Adrenal gland (tissue), 9 donors: ENCODE measurements at regions not wholly inside any gene's neighbourhood (a gene's known extent, or its start where the extent isn't known, plus 50 kb on each side); places are given as distances from the start of the nearest gene placed in this dataset.
"Not testable (repeated sequence)": the region's sequence is repeated elsewhere in the genome, so short reads cannot be mapped to it uniquely, and the experiment has no call there.

Source experiments
- DNase-seq, 7 donors: peaks; one replicate each; pipeline ENCODE4 v3.0.0-alpha.2; 2019 to 2020
- H3K27ac ChIP-seq, 5 donors: fragments of 200-600 bp; sonication (generic) in 4 of 5; 1 replicate in 3 of 5; 2 replicates in 2 of 5; pipeline versions ENCODE4 v1.5.1 to v1.8.0; 2016 to 2020; ENCODE audit warnings: mild to moderate bottlenecking in 1 of 5
- H3K27me3 ChIP-seq: fragments of 200-600 bp; 2 replicates; pipeline ENCODE4 v1.8.0; 2021
- H3K36me3 ChIP-seq, 2 donors: fragments of 200-600 bp; replicated peaks in 1 of 2; 1 replicate in 1 of 2; 2 replicates in 1 of 2; pipeline versions ENCODE4 v1.5.1 to v1.8.0; 2018 to 2022
- H3K4me1 ChIP-seq, 2 donors: fragments of 200-600 bp; replicated peaks in 1 of 2; 1 replicate in 1 of 2; 2 replicates in 1 of 2; pipeline versions ENCODE4 v1.5.1 to v1.8.0; 2018 to 2021
- H3K4me3 ChIP-seq, 4 donors: fragments of 200-600 bp; sonication (generic) in 3 of 4; one replicate each; pipeline ENCODE4 v1.5.1; 2016 to 2018
- H3K9me3 ChIP-seq, 3 donors: fragments of 200-600 bp; sonication (generic) in 1 of 3; replicated peaks in 1 of 3; 1 replicate in 2 of 3; 2 replicates in 1 of 3; pipeline versions ENCODE4 v1.5.1 to v1.8.0; 2016 to 2021
- POLR2A ChIP-seq, 2 donors: fragments of 450-650 bp; IDR thresholded peaks; one replicate each; pipeline ENCODE4 v1.6.1; 2017; ENCODE audit warnings: antibody characterized with exemption in 2 of 2, mild to moderate bottlenecking in 2 of 2, moderate library complexity in 1 of 2
- WGBS, 4 donors: extraction: QIAGEN DNeasy Blood & Tissue Kit in 2 of 4; methylation state at CpG; one replicate each; pipeline versions ENCODE4 v1.1.5 to v1.1.7; 2013 to 2017; 5-methylcytosine and 5-hydroxymethylcytosine counted together
- intact Hi-C, 2 donors: fragments of 100-400 bp; cut with DNase I; formaldehyde crosslinking; loops; one replicate each; pipeline versions ENCODE4 v1.14.1 to v1.15.0; 2022 to 2023
- TF ChIP-seq, protein P1 (sequence below), 6 experiments: fragments of 450-650 bp in 4 of 6; fragments of 200-600 bp in 2 of 6; sonication (generic) in 1 of 6; IDR thresholded peaks; 1 replicate in 5 of 6; 2 replicates in 1 of 6; pipeline versions ENCODE4 v1.5.1 to v1.8.0; 2016 to 2021; ENCODE audit warnings: antibody characterized with exemption in 6 of 6, mild to moderate bottlenecking in 2 of 6, moderate library complexity in 1 of 6
- donor health status: healthy with polysubstance abuse.
- donor health status: Bipolar disorder and iron deficiency.
- donor health status: DM: yes; HTN: yes; CAD: no.
- donor health status: DM: no; HTN: no; CAD: no.
- donor health status: DM: no; HTN: no; CAD: no.

DNA sequence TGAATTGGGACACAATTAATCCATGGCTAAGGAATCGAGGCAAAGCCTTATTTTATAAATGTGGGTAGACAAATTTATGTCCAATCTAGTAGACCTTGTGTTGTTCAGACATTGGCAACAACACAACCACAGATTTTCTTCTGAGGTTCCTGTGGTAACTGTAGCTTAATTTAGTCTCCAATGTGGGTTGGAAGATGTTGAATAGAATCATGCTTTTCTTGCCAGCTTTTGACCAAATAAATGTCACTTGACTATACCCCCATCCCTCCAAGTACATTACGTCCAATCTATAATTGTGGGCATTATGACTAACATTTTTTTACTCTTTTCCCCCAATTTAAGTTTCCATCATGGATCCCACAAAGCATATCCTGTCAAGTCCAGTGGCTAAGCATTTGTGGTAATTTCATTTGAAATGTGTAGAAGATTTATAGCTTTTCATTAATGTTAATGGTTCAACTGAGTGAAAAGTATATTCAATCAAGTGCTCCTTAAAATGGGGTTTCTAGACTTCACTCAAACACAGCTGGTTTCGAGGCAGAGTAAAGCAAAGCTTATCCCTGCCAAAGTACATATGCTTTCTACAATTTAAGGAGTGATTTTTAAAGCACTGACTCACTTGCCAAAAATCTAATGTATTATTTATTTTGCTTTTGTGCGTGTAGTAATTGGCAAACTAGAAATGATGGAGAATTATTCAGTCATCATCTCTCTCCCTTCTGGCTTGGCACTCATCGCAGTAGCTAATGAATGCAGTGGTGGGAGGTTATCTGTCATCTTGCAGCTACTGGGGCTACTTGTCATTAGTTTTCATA, 141.8 kb downstream of the FAM174A start:
- no peak overlapping the region for H3K4me3 ChIP-seq
- 58 to 67% (median 60%) methylated on average over 5 of the region's 5 CpGs for WGBS, 4 donors
- no peak for DNase-seq

DNA sequence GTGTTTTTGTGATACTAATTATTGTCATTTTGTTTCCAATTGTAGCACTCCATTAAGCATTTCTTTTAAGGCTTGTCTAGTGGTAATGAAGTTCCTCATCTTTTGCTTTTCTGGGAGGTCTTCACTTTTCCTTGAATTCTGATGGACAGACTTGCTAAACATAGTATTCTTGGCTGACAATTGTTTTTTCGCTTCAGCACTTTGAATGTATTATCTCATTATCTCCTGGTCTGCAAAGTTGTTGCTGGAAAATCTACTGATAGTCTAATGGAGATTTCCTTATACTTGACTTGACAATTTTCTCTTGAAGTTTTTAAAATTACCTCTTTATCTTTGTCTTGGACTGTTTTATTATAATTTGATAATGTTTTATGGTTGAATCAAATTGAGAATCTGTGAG, 147.5 kb downstream of the FAM174A start:
- DNase-seq = no peak
- Histone ChIP-seq H3K27me3 (no peaks in the 10 kb centered on the region), H3K36me3 (no peaks in the 10 kb centered on the region), H3K27ac (no peak overlapping the region), H3K9me3 (peaks cover 0 to 14% (median 9%) of the 10 kb centered on the region in 3 donors), H3K4me1 (no peaks in the 10 kb centered on the region), H3K4me3 (no peak overlapping the region)
- no peak for TF ChIP-seq POLR2A (IDR thresholded peaks at IDR 0.05)
- TF ChIP-seq, protein P1, sequence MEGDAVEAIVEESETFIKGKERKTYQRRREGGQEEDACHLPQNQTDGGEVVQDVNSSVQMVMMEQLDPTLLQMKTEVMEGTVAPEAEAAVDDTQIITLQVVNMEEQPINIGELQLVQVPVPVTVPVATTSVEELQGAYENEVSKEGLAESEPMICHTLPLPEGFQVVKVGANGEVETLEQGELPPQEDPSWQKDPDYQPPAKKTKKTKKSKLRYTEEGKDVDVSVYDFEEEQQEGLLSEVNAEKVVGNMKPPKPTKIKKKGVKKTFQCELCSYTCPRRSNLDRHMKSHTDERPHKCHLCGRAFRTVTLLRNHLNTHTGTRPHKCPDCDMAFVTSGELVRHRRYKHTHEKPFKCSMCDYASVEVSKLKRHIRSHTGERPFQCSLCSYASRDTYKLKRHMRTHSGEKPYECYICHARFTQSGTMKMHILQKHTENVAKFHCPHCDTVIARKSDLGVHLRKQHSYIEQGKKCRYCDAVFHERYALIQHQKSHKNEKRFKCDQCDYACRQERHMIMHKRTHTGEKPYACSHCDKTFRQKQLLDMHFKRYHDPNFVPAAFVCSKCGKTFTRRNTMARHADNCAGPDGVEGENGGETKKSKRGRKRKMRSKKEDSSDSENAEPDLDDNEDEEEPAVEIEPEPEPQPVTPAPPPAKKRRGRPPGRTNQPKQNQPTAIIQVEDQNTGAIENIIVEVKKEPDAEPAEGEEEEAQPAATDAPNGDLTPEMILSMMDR (IDR thresholded peaks at IDR 0.05) = no peak
- WGBS, 4 donors = 88 to 100% (median 95%) methylated on average over 1 of the region's 1 CpG
- intact Hi-C loops = no loop called here

More for the DNA sequence above, 141.8 kb downstream of the FAM174A start:
- H3K27ac ChIP-seq = no peak overlapping the region
- H3K27me3 ChIP-seq = no peaks in the 10 kb centered on the region
- no peaks in the 10 kb centered on the region for H3K36me3 ChIP-seq
- intact Hi-C loops = no loop called here
- no peaks in the 10 kb centered on the region for H3K4me1 ChIP-seq
- H3K9me3 ChIP-seq = no peaks in the 10 kb centered on the region
- TF ChIP-seq POLR2A (IDR thresholded peaks at IDR 0.05) = no peak
- TF ChIP-seq, protein P1 (IDR thresholded peaks at IDR 0.05) = no peak

DNA sequence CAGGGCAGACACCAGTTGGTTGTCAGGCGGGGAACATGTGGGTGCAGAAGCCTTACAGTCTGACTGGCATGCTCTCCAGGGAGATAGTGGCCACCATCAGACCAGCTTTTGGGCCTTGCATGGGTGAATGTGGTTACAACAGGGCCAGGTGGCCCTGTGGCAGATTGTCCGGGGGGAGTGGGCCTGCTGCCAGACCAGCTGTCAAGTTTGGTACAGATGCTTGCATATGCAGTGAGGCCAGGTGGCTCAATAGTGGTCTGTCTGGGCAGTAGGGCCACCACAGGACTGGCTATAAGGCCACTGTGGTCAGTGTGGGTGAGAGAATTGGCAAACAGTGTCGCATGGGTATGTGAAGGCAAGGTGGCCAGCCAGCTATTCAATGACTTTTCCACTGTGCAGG, 148.7 kb downstream of the FAM174A start:
- Histone ChIP-seq H3K9me3 (peaks cover 0 to 14% (median 9%) of the 10 kb centered on the region in 3 donors), H3K4me1 (no peaks in the 10 kb centered on the region), H3K27ac (no peak overlapping the region), H3K36me3 (no peaks in the 10 kb centered on the region), H3K4me3 (no peak overlapping the region), H3K27me3 (no peaks in the 10 kb centered on the region)
- 93 to 100% (median 98%) methylated on average over 2 to 3 of the region's 3 CpGs for WGBS, 4 donors
- DNase-seq = no peak
- intact Hi-C loops = no loop called here
- TF ChIP-seq, protein P1 (IDR thresholded peaks at IDR 0.05) = no peak
- no peak for TF ChIP-seq POLR2A (IDR thresholded peaks at IDR 0.05)

DNA sequence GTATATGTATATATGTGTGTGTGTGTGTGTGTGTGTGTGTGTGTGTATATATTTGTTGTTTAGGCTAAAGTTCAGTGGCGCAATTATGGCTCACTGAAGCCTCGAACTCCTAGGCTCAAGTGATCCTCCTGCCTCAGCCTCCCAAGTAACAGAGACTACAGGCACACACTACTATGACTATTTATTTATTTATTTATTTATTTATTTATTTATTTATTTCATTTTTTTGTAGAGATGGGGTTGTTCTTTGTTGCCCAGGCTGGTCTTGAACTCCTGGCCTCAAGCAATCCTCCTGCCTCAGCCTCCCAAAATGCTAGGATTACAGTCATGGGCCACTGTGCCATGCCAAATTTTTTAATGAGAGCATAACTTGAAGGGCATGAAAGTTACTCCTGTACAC, 149.9 kb downstream of the FAM174A start:
- H3K27me3 ChIP-seq, H3K4me1 ChIP-seq, H3K4me3 ChIP-seq, DNase-seq, H3K36me3 ChIP-seq, H3K27ac ChIP-seq, intact Hi-C loops: not testable (repeated sequence)
- H3K9me3 ChIP-seq = peaks cover 0 to 14% (median 9%) of the 10 kb centered on the region in 3 donors
- 86 to 100% (median 92%) methylated on average over 2 of the region's 2 CpGs for WGBS, 4 donors

DNA sequence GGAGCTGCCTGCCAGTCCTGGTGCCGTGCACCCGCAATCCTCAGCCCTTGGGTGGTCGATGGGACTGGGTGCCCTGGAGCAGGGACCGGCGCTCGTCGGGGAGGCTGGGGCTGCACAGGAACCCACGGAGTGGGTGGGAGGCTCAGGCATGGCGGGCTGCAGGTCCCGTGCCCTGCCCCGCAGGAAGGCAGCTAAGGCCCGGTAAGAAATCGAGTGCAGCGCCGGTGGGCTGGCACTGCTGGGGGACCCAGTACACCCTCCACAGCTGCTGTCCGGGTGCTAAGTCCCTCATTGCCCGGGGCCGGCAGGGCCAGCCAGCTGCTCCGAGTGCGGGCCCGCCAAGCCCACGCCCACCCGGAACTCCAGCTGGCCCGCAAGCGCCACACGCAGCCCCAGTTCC, 153.7 kb downstream of the FAM174A start:
- H3K9me3 ChIP-seq, H3K36me3 ChIP-seq, intact Hi-C loops, H3K4me1 ChIP-seq, H3K27ac ChIP-seq, H3K4me3 ChIP-seq, H3K27me3 ChIP-seq, DNase-seq: not testable (repeated sequence)
- 92 to 96% (median 93%) methylated on average over 16 to 26 of the region's 26 CpGs for WGBS, 4 donors
